CD4-positive, alpha-beta T cell treated with Interleukin-10 for 1 hour (primary cell): ENCODE measurements at regions not wholly inside any gene's neighbourhood (a gene's known extent, or its start where the extent isn't known, plus 50 kb on each side); places are given as distances from the start of the nearest gene placed in this dataset.

Experiments used
- DNase-seq: peaks from one replicate; pipeline ENCODE4 v3.0.0-alpha.2; 2020

GRCh38 chr10:113261161-113261560 is 291.7 kb upstream of the HABP2 start:
- no peak for DNase-seq

- no peak for DNase-seq
Measured at GRCh38 chr10:113261611-113262091, 291.2 kb upstream of the HABP2 start.

GRCh38 chr10:113263056-113263455 is 289.8 kb upstream of the HABP2 start:
- DNase-seq = no peak

GRCh38 chr10:113264333-113265131 is 288.3 kb upstream of the HABP2 start:
- no peak for DNase-seq

GRCh38 chr10:113266147-113266546 is 286.7 kb upstream of the HABP2 start:
- DNase-seq = no peak

GRCh38 chr10:113267619-113268562 is 285.0 kb upstream of the HABP2 start:
- DNase-seq = no peak

GRCh38 chr10:113269333-113269732 is 283.5 kb upstream of the HABP2 start:
- DNase-seq = no peak

GRCh38 chr10:113272511-113272910 is 280.3 kb upstream of the HABP2 start:
- no peak for DNase-seq

DNA sequence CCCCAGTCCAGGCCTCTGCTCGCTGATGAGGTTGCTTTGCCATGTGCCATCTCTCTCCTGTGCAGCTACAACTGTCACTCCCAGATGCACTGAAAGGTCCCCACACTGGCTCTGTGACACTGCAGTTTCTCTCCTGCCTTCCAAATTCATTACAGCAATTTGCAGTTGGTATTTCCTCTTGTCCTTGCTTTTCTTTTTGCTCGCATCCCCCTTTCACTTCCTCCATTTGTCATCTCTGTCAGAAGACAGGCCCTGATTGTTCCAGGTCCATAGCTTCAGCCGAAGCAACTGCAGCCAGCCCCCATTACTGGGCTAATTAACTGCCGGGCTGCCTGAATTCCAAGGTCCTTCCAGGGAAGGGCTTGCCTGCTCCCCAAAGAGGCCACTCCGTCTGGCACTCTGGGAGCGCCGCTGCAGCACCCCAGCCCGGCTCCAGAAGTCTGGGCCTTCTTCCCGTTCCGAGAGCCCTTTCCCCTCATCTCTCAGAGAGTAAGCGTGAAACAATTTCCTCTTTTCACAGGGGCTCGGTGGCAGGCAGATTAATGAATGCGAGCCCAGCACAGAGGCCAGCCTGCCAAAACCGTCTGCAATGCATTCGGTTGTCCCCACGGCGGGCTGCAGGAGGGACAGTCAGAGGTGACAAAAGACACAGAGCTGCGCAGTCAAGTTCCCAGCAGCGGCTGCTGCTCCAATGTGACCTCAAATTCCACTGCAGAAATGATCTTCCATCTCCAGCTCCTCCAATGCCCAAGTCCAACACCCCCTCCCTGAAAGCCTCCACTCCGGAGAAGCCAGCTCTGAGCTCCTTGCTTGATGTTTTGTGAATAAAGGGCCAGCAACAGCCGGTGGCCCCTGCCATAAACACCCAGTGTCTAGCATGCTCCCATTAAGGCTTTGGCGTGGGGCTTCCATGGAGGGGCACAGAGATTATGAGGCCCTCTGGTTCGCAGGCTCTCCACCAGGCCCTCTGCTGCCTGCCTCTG is 279.4 kb upstream of the HABP2 start:
- DNase-seq = peak; percentile 4

DNA sequence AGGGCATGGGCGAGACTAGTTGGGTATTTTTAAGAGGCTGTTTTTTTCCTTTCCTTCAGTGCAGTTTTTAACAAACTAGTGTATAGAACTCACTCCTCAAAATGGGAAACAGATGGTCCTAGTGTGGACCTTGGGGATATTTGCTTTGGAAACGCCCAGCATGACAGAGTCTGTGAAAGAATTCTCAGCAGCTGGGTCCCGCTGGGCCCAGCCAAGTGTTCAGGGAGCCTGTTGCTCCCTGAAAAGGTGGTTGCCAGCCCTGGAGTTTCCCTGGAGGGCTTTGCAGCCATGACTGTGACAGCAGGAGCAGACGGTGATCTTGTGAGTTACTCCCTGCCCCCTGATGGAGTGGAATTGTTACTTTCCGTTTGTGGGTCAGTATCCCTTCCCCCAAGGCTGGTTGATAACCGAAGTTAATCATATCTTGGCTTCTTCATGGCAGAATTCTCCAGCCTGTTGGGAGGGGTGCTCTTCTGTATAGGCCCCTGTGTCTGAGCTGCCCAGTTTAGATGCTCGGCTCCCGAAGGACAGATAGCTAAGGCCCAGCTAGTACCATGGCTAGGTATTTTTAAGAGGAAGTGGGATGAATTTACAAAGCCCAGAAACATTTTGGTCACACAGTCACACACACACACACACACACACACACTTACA is 278.6 kb upstream of the HABP2 start:
- DNase-seq = no peak

DNA sequence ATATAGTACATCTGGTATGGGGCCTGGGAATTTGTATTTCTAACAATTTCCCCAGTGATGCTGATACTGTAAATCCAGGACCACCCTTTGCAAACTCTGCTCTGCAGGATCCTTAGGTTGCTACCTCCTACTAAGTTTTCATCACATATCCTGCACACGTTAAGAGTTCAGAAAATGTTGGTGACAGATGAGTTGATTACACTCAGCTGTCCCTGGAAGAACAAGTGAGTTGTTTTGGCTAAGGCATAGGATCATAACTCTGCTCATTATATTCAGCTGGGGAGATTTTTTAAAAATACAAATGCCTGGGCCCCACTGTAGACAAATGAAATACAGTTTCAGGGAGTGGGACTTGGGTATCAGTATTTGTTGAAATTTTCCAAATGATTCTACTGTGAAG is 274.6 kb upstream of the HABP2 start:
- no peak for DNase-seq

DNA sequence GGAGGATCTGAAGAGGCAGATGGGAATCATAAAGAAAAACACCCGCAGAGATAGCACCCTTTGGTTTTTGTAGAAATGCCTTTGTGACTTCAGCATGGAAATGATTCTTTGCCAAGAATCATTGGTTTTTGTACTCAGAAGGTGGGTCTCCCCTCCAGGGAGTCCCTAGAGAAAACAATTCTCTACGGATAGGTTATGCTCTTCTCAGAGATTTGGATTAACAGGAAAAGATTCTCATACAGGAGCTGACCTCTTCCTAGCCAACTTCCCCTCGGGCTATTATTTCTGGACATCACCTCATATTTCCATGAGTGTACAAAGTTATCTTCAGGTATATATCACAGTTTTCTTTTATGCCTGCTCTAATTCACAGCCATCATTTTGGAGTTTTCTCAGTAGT is 274.2 kb upstream of the HABP2 start:
- no peak for DNase-seq

DNA sequence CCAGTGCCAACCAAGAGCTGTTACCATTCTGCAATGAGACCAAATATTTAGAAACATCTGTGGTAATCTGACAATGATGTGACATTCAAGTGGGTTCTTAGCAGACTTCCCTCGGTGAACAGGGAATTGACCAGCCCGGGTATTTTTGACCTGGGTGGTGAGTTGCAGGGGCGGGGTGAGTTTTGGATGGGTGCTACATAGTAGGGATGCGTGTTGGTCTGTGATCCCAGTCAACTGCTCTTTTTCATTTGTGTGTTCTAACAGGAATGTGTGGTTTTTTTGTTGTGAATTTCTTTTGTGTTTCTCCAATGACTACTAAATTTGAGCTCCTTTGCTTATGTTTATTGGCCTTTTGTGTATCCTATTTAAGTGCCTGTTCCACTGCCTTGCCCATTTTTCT is 273.6 kb upstream of the HABP2 start:
- no peak for DNase-seq

DNA sequence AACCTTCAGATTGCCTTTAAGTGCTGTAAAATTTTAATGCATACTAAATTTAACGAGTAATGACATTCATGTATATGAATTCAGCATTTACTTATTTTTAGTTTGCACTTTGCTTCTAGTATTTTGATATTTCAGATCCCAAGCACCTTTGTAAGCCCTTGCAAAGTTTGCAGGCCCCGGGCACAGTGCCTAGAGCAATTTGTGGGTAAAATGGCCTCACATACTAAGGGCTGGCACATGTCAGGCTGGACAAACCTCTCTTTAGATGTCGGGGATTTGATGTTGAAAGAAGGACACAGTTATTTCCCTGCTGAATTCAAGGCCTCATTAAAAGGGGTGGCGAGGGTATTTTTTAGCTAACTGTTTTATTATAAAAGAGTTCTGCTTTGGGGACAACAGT is 270.3 kb upstream of the HABP2 start:
- DNase-seq = no peak

DNA sequence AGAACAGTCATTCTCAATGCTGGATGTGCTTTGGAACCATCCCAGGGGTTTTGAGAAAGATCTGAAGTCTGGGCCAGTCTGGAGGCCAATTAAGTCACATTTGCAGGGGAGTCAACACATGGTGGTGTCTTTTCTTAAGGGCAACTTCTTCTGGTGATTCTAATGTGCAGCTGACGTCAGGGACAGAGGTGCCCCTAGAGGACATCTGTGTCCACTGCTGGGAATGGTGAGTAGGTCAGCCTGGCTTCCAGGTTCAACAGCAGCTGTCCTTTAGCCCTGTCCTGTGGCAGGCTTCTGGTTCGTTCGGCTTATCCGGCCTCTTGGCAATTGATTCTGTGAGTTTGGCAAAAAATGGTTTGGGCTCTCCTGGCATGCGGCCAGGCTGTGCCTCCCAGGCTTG is 269.7 kb upstream of the HABP2 start:
- no peak for DNase-seq

GRCh38 chr10:113284635-113285034 is 268.2 kb upstream of the HABP2 start:
- DNase-seq = no peak

DNA sequence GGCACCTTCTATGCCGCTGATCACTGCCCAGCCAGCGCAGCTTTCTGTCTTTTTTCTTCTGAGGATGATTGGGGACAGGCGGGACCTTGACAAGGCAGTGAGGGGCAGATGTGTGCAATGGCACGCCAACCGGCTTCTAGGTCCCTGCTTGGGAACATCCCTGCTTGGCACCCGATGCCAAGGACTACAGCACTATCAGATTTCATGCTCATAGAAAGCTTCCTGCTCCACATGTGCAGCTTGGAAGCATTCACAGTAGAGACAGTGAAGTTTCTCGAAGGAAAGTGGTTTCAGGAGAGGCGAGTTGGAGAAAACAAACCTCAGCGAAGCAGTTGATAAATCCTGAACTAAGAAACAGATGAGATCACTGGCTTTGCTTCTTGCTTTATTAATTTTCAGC is 267.5 kb upstream of the HABP2 start:
- DNase-seq = no peak

DNA sequence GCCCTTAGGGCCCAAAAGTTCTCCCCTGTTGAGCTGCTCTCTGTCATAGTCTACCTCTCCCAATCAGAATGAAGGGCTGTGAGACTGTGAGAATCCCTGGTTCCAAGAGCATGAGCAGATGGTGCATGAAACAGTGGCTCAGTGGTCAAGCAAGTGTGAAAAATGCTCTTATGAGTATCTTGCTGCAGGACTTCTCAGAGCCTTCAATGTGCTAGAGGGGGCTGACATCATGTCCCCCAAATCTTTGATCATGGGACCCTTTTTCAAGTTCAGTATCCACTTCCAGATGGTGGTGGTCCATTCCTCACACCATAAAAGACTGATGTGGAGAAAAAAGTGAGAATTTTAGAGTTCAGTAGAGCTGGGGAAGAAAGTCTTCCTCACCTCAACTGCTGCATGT is 265.3 kb upstream of the HABP2 start:
- no peak for DNase-seq

DNA sequence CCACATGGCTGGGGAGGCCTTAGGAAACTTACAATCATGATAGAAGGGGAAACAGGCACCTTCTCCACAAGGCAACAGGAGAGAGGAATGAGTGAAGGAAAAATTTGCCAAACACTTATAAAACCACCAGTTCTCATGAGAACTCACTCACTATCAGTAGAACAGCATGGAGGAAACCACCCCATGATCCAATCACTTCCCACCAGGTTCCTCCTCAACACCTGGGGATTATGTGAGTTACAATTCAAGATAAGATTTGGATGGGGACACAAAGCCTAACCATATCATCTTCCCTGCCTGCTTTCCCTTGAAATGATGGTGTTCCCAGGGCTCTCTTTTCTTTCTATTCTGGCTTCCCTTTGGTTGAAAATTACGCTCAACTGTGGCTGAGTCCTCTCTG is 262.7 kb upstream of the HABP2 start:
- DNase-seq = no peak

- DNase-seq = no peak
Measured at GRCh38 chr10:113291413-113291812, 261.4 kb upstream of the HABP2 start.

GRCh38 chr10:113292086-113292485 is 260.8 kb upstream of the HABP2 start:
- DNase-seq = no peak

GRCh38 chr10:113292743-113293142 is 260.1 kb upstream of the HABP2 start:
- DNase-seq = no peak
